PC-3 (cell line): ENCODE measurements at regions not wholly inside any gene's neighbourhood (a gene's known extent, or its start where the extent isn't known, plus 50 kb on each side); places are given as distances from the start of the nearest gene placed in this dataset.
"Not testable (repeated sequence)": the region's sequence is repeated elsewhere in the genome, so short reads cannot be mapped to it uniquely, and the experiment has no call there.

Source experiments
- EZH2 ChIP-seq: fragments of 300-600 bp; sonication (generic); IDR thresholded peaks from one replicate; pipeline ENCODE4 v1.6.1; 2017; ENCODE audit warnings: antibody characterized with exemption, mild to moderate bottlenecking, low read length; ENCODE audit not compliant: unreplicated experiment
- TF ChIP-seq, protein P1 (sequence below): fragments of 300-600 bp; sonication (generic); conservative IDR thresholded peaks from 2 replicates; pipeline ENCODE4 v1.5.1; 2017; ENCODE audit warnings: antibody characterized with exemption, low read depth, mild to moderate bottlenecking, low read length

DNA sequence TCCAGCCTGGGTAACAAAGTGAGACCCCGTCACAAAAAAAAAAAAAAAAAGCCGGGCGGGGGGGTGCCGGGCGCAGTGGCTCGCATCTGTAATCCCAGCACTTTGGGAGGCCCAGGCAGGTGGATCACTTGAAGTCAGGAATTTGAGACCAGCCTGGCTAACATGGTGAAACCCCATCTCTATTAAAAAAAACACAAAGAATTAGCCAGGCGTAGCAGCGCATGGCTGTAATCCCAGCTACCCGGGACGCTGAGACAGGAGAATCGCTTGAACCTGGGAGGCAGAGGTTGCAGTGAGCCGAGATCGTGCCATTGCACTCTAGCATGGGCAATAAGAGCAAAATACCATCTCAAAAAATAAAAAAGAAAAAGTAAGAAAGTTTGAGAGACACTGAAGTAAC lies 81.9 kb downstream of the CCDC71L start:
- TF ChIP-seq, protein P1, sequence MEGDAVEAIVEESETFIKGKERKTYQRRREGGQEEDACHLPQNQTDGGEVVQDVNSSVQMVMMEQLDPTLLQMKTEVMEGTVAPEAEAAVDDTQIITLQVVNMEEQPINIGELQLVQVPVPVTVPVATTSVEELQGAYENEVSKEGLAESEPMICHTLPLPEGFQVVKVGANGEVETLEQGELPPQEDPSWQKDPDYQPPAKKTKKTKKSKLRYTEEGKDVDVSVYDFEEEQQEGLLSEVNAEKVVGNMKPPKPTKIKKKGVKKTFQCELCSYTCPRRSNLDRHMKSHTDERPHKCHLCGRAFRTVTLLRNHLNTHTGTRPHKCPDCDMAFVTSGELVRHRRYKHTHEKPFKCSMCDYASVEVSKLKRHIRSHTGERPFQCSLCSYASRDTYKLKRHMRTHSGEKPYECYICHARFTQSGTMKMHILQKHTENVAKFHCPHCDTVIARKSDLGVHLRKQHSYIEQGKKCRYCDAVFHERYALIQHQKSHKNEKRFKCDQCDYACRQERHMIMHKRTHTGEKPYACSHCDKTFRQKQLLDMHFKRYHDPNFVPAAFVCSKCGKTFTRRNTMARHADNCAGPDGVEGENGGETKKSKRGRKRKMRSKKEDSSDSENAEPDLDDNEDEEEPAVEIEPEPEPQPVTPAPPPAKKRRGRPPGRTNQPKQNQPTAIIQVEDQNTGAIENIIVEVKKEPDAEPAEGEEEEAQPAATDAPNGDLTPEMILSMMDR = not testable (repeated sequence)
- TF ChIP-seq EZH2 = not testable (repeated sequence)
